Aorta (tissue), 5 donors: ENCODE measurements at regions not wholly inside any gene's neighbourhood (a gene's known extent, or its start where the extent isn't known, plus 50 kb on each side); places are given as distances from the start of the nearest gene placed in this dataset.

Experiments
- ATAC-seq: fragments of 200-7000 bp; cut with Tn5 transposase; one replicate; pipeline ENCODE4 v1.9.1; 2022; ENCODE audit warnings: moderate library complexity; ENCODE audit not compliant: low FRiP score
- DNase-seq, 2 donors: peaks; one replicate each; pipeline ENCODE4 v3.0.0-alpha.2; 2020
- H3K27ac ChIP-seq, 2 donors: one replicate each; pipeline ENCODE4 v1.5.1; 2013; ENCODE audit warnings: low read length in 2 of 2, mild to moderate bottlenecking in 2 of 2, moderate library complexity in 2 of 2, control low read depth in 1 of 2, inconsistent platforms in 1 of 2, low read depth in 1 of 2
- H3K27me3 ChIP-seq, 2 donors: one replicate each; pipeline ENCODE4 v1.6.1; 2013; ENCODE audit warnings: control low read depth in 1 of 2, low read length in 1 of 2, mild to moderate bottlenecking in 1 of 2, moderate library complexity in 1 of 2; ENCODE audit not compliant: insufficient read depth in 2 of 2, control insufficient read depth in 1 of 2
- H3K36me3 ChIP-seq, 2 donors: one replicate each; pipeline ENCODE4 v1.6.1; 2013; ENCODE audit warnings: control low read depth in 1 of 2, low read length in 1 of 2, mild to moderate bottlenecking in 1 of 2; ENCODE audit not compliant: insufficient read depth in 2 of 2, control insufficient read depth in 1 of 2
- H3K4me1 ChIP-seq, 2 donors: one replicate each; pipeline ENCODE4 v1.6.1; 2013; ENCODE audit warnings: low read length in 2 of 2, control low read depth in 1 of 2, mild to moderate bottlenecking in 1 of 2, moderate library complexity in 1 of 2; ENCODE audit not compliant: insufficient read depth in 2 of 2, control insufficient read depth in 1 of 2
- H3K4me3 ChIP-seq, 2 donors: one replicate each; pipeline ENCODE4 v1.5.1; 2013; ENCODE audit warnings: low read length in 2 of 2, control low read depth in 1 of 2, mild to moderate bottlenecking in 1 of 2
- H3K9me3 ChIP-seq: one replicate; pipeline ENCODE4 v1.6.1; 2013; ENCODE audit warnings: mild to moderate bottlenecking, low read length; ENCODE audit not compliant: control insufficient read depth
- WGBS, 2 donors: extraction: QIAGEN DNeasy Blood & Tissue Kit; methylation state at CpG; one replicate each; pipeline ENCODE4 v1.1.7; 2013; 5-methylcytosine and 5-hydroxymethylcytosine counted together
- intact Hi-C, 2 donors: fragments of 100-400 bp; cut with DNase I; formaldehyde crosslinking; loops; one replicate each; pipeline versions ENCODE4 v1.14.2 to v1.15.0; 2022
- donor health status: healthy with polysubstance abuse.
- donor health status: Bipolar disorder and iron deficiency.
- donor health status: DM: no; HTN: no; CAD: no.
- donor health status: DM: no; HTN: no; CAD: no.
- donor health status: DM: yes; HTN: yes; CAD: no.

DNA sequence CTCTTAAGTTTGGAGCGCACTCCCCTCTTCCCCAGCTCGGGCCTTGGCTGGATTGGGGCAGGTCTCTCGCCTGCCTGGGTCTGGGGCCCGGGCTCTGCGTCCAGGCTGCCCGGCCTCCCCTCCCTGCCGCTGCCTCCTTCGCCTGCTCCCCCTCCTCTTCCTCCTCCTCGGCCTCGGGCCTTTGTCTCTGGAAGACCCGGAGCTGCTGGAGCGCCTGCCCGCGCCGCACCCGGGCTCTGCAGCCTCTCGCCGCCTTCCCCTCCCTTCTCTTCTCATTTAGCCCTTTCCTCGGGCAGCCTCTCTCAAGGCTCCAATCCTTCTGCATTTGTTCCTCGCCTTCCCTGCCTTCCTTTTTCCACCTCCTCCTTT, 218.5 kb downstream of the C9orf50 start:
- no peaks in the 10 kb centered on the region for H3K36me3 ChIP-seq
- H3K4me1 ChIP-seq = no peaks in the 10 kb centered on the region
- 46 to 49% methylated on average over 20 of the region's 20 CpGs for WGBS, 2 donors
- DNase-seq (peak in 1 of 2 donors; percentile 62), ATAC-seq (peak; percentile 27)
- no peak overlapping the region for H3K27ac ChIP-seq
- no peak overlapping the region for H3K4me3 ChIP-seq
- intact Hi-C loops = no loop called here
- H3K9me3 ChIP-seq = no peaks in the 10 kb centered on the region
- H3K27me3 ChIP-seq = no peaks in the 10 kb centered on the region

DNA sequence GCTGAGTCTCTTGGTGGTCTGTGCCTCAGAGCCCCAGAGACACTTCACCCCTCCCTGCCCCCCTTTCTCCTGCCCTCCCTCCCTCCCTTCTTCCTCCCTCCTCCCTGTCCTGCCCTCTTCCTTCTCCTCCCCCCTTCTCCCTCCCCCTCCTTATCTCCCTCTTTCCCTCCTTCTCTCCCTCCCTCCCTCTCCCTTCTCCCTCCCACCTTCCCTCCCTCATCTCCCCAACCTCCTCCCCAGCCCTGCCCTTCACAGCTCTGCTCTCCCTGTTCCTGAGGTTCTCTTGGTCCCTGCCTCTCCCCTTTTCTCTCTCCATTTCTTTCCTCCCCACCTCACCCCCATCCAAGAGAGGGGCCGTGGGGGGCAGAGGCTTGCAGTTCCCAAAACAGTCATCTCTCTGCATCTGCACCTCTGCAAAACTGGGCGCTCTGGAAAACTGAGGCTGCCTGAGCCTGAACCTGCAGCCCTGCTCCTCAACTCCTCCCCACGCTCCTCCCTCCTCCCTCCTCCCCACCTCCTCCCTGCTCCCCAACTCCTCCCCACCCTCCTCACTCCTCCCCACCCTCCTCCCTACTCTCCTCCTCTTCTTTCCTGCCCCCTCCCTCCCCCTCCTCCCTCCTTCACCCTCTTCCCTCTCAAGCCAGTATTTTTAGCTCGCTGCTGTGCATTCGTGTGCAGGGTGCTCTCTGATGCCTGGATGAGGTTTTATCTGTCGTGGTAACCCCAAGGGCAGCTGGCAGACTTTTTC, 219.1 kb downstream of the C9orf50 start:
- Histone ChIP-seq H3K36me3 (no peaks in the 10 kb centered on the region), H3K27ac (no peak overlapping the region), H3K4me3 (no peak overlapping the region), H3K9me3 (no peaks in the 10 kb centered on the region), H3K27me3 (no peaks in the 10 kb centered on the region), H3K4me1 (no peaks in the 10 kb centered on the region)
- intact Hi-C loops = no loop called here
- WGBS, 2 donors = 33 to 37% methylated on average over 6 of the region's 6 CpGs
- ATAC-seq = peak; percentile 34
- DNase-seq = peak in 1 of 2 donors; percentile 70

DNA sequence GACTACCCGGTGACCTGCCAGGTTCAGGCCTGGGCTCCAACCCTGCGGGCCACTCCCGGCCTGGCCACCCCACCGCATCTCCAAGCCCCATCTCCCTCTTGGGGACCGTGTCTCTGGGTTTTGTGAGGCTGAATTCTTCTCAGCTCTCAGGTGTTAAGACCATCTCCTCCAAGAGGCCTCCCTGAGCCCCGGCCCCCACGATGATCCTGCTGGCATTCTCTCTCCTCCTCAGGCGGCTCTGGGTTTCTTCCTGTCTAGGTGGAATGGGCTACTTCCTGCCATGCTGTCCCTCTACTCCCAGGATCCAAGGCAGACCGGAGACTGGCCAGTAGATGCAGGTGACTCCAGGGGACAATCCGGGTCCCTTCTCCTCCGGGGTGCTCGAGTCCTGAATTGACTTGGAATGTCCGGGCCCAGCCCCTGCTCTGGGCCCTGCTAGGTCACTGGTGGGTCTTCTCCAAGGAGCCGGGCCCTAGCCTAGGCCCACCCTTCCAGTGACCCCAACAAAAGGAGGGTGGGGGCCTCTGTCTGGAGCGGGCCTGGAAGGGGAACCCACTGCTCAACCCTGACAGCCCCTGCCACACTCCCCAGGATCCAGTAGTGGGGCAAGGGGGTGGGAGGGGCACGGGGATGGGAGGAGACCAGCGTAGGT, 219.8 kb downstream of the C9orf50 start:
- ATAC-seq (peak; percentile 2), DNase-seq (peak in 1 of 2 donors; percentile 46)
- H3K9me3 ChIP-seq = no peaks in the 10 kb centered on the region
- no peak overlapping the region for H3K27ac ChIP-seq
- 92% methylated on average over 17 of the region's 17 CpGs for WGBS, 2 donors
- no peaks in the 10 kb centered on the region for H3K27me3 ChIP-seq
- intact Hi-C loops = no loop called here
- no peaks in the 10 kb centered on the region for H3K4me1 ChIP-seq
- H3K4me3 ChIP-seq = no peak overlapping the region
- no peaks in the 10 kb centered on the region for H3K36me3 ChIP-seq

DNA sequence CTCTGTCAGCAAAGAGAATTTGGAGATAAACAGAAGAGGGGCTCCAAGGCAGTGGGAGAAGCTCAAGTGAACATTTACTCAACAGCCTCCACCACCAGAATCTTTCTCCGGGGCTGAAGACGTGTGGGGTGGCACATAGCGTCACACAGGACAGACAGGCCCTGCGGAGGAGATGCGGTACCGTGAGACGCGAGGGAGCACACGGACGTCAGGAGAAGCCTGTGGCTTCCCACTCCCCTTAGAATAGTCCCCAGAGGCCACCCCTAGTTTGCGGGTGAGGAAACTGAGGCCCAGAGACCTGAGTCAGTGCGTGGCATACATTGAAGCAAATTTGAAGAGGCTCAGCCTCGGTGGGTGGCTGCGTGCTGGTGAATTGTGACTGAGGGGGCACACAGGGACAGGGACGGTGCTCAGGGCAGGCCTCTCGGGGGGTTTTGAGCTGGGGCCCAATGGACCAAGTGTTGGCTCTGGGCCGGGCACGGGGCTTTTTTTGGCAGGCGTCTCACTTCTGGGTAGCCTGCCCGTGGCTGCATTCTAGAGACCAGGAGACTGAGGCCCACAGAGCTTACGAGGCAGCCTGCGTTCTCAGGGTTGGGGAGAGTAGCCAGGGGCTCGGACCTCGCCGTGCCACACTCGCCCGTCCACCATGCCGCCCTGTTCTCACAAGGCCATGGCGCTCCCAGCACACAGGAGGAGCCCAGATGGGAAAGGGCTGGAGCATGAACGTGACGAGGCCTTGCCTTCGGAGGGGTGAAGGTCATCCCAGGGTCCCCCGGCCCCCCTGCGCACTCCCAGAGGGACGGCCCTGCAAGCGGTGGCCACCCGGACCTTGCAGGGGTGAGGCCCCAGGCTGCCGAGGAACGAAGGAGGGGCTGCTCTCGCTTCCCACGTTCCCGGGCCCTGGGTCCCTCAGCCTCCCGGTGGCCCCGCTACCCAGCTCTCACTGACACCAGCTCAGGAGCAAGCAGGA, 220.6 kb downstream of the C9orf50 start:
- Histone ChIP-seq H3K4me3 (no peak overlapping the region), H3K36me3 (no peaks in the 10 kb centered on the region), H3K4me1 (no peaks in the 10 kb centered on the region), H3K9me3 (no peaks in the 10 kb centered on the region), H3K27me3 (no peaks in the 10 kb centered on the region), H3K27ac (no peak overlapping the region)
- intact Hi-C loops = no loop called here
- ATAC-seq = no peak
- WGBS, 2 donors = 79 to 89% methylated on average over 43 to 44 of the region's 44 CpGs
- DNase-seq = peak; percentile 41 to 76

DNA sequence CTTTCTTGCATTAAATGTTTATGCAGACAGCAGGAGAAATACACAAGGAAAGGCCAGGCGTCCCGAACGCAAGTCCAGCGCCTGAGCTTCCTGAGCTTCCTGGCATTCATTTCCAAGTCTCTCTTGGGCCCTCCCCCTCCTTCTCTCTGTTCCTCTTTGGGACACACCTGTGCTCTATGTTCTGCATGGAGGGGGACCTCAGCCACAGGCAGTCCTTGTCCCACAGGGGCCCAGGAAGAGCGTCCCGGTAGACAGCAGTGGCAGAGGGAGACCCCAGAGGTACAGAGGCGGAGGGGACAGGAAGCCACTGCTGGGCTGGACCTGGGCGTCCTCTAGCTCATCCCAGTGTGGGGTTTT, 221.3 kb downstream of the C9orf50 start:
- peak in 1 of 2 donors; percentile 38 for DNase-seq
- Histone ChIP-seq H3K36me3 (no peaks in the 10 kb centered on the region), H3K4me1 (no peaks in the 10 kb centered on the region), H3K9me3 (no peaks in the 10 kb centered on the region), H3K27ac (no peak overlapping the region), H3K4me3 (no peak overlapping the region), H3K27me3 (no peaks in the 10 kb centered on the region)
- 85 to 86% methylated on average over 8 of the region's 8 CpGs for WGBS, 2 donors
- no peak for ATAC-seq
- intact Hi-C loops = no loop called here

DNA sequence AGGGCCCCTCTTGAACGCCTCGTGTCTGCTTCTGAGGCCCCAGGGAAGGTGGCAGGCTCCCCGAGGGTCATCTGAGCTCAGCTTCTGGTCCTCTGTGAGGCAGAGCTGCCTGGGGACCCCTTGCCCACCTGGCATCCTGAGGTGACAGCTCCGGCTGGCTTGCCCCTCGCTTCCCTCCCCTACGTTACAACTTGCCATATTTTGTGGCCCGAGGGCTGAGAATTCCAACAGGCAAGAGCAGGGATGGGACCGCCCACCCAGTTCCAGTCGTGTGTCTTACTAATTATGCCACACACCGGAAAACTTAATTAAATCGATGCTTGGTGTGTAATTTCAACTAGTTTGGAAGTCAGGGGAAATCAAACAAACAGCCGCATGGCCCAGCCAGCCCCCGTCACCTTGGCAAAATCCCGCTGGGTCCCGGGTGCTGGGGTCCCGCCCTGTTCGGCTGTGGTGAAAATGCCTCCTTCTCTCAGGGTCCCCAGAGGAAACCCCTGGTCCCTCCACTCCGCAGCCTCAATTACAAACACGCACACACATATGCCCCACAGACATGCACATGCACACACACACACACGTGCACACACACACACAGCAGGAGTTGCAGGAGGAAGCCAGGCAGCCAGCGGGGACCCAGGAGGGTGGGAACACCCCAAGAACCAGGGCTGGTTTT, 221.0 kb upstream of the IER5L start:
- intact Hi-C loops = no loop called here
- DNase-seq = peak; percentile 38 to 64

DNA sequence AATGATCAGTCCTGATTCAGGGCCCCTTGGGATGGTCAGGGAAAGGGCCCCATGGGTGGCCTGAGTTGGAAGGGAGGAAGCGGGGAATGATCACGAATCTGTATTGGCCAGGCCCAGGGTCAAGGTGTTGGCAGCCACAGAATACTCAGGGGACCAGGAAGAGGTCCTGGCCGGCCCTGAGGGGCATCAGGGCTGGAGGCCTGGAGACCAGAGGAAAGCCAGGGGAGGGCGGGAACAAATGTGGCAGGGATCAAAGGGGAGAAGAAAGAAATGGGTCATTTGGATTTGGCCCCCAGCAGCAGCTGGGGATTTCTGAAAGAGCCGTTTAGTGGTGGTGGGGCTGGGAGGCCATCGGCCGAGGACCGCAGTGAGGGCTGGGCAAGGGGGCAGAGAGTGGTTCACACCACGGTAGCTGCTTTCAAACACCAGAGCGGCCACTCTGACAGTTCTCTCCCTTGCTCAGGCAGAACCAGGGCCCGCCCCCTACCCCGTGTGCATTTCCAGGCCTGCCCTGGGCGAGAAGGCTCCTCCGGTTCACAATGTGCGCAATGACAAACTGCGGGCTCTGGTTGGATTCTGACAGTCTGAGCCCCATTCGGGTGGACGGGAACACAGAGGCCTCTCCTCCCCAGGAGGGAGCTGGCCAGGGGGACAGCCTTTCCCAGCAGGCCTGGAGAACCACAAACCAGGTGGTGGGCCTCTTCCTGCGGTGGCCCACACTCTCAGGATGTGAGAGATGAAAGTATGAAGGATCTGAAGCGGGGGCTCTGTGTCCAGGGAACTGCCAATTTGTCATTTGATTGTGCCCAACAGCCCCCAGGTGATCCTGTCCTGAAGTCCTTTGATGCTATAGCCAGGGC, 220.3 kb upstream of the IER5L start:
- H3K4me3 ChIP-seq = no peak overlapping the region
- H3K4me1 ChIP-seq = no peaks in the 10 kb centered on the region
- 91% methylated on average over 20 of the region's 20 CpGs for WGBS, 2 donors
- H3K27me3 ChIP-seq = no peaks in the 10 kb centered on the region
- no peaks in the 10 kb centered on the region for H3K9me3 ChIP-seq
- no peaks in the 10 kb centered on the region for H3K36me3 ChIP-seq
- ATAC-seq (no peak), DNase-seq (peak; percentile 36 to 64)
- intact Hi-C loops = no loop called here
- H3K27ac ChIP-seq = no peak overlapping the region

More for the DNA sequence above, 221.0 kb upstream of the IER5L start:
- Histone ChIP-seq H3K36me3 (no peaks in the 10 kb centered on the region), H3K27me3 (no peaks in the 10 kb centered on the region), H3K4me3 (no peak overlapping the region), H3K27ac (no peak overlapping the region), H3K4me1 (no peaks in the 10 kb centered on the region), H3K9me3 (no peaks in the 10 kb centered on the region)
- WGBS, 2 donors = 92 to 93% methylated on average over 21 of the region's 21 CpGs
- ATAC-seq = no peak

DNA sequence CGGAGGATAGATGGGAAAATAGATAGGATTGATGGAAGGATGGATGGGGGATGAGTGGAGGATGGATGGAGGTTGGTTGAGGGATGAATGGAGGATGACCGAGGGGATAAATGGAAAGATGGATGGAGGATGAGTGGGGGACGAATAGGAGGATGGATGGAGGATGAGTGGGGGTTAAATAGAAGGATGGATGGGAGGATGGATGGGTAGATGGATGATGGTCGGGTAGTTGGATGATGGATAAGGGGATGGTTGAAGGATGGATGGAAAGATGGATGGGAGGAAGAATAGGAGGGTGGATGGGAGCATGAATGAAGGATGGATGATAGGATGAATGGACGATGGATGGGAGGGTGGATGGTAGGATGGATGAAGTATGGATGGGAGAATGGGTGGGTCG, 219.3 kb upstream of the IER5L start:
- Histone ChIP-seq H3K4me3 (no peak overlapping the region), H3K36me3 (no peaks in the 10 kb centered on the region), H3K27ac (no peak overlapping the region), H3K9me3 (no peaks in the 10 kb centered on the region), H3K27me3 (no peaks in the 10 kb centered on the region), H3K4me1 (no peaks in the 10 kb centered on the region)
- WGBS, 2 donors = 93% methylated on average over 6 of the region's 6 CpGs
- peak in 1 of 2 donors; percentile 2 for DNase-seq
- ATAC-seq = no peak
- intact Hi-C loops = no loop called here
